Peyer's patch (tissue), 4 donors: ENCODE measurements at regions not wholly inside any gene's neighbourhood (a gene's known extent, or its start where the extent isn't known, plus 50 kb on each side); places are given as distances from the start of the nearest gene placed in this dataset.

Experiments used
- DNase-seq, 3 donors: peaks; one replicate each; pipeline ENCODE4 v3.0.0-alpha.2; 2017 to 2019
- H3K27ac ChIP-seq, 4 donors: fragments of 200-600 bp; sonication (generic); one replicate each; pipeline ENCODE4 v1.5.1; 2016 to 2019
- H3K27me3 ChIP-seq, 2 donors: fragments of 200-600 bp; sonication (generic); one replicate each; pipeline ENCODE4 v1.5.1; 2019
- H3K36me3 ChIP-seq, 3 donors: fragments of 200-600 bp; sonication (generic); one replicate each; pipeline ENCODE4 v1.5.1; 2016 to 2019
- H3K4me1 ChIP-seq, 4 donors: fragments of 200-600 bp; sonication (generic); one replicate each; pipeline ENCODE4 v1.5.1; 2016 to 2019
- H3K4me3 ChIP-seq, 4 donors: fragments of 200-600 bp; sonication (generic); 1 replicate in 3 of 4; 2 replicates in 1 of 4; pipeline ENCODE4 v1.5.1; 2016 to 2019; ENCODE audit warnings: mild to moderate bottlenecking in 1 of 4
- H3K9me3 ChIP-seq, 4 donors: fragments of 200-600 bp; sonication (generic); one replicate each; pipeline ENCODE4 v1.5.1; 2016 to 2019; ENCODE audit warnings: mild to moderate bottlenecking in 1 of 4
- CTCF ChIP-seq, 6 experiments: fragments of 450-650 bp in 4 of 6; fragments of 200-600 bp in 2 of 6; sonication (generic) in 1 of 6; IDR thresholded peaks; one replicate each; pipeline ENCODE4 v1.5.1; 2017 to 2019; ENCODE audit warnings: antibody characterized with exemption in 6 of 6, mild to moderate bottlenecking in 3 of 6, moderate library complexity in 1 of 6
- POLR2A ChIP-seq, 2 donors: fragments of 450-650 bp; IDR thresholded peaks; one replicate each; pipeline ENCODE4 v1.5.1; 2017; ENCODE audit warnings: antibody characterized with exemption in 2 of 2, mild to moderate bottlenecking in 2 of 2, moderate library complexity in 2 of 2

- DNase-seq = no peak
- H3K36me3 ChIP-seq = no peaks in the 10 kb centered on the region
- no peak overlapping the region for H3K4me3 ChIP-seq
- H3K27me3 ChIP-seq = no peaks in the 10 kb centered on the region
- no peak overlapping the region for H3K27ac ChIP-seq
- H3K4me1 ChIP-seq = peaks cover 0 to 9% (median 0%) of the 10 kb centered on the region in 4 donors
- no peaks in the 10 kb centered on the region for H3K9me3 ChIP-seq
- TF ChIP-seq POLR2A (IDR thresholded peaks at IDR 0.05) (no peak), CTCF (IDR thresholded peaks at IDR 0.05) (no peak)
These were observed 66.9 kb upstream of the DOCK9 start for GRCh38 chr13:99044764-99045163.

- no peaks in the 10 kb centered on the region for H3K27me3 ChIP-seq
- no peak for DNase-seq
- no peak overlapping the region for H3K27ac ChIP-seq
- H3K9me3 ChIP-seq = no peaks in the 10 kb centered on the region
- no peak overlapping the region for H3K4me3 ChIP-seq
- no peaks in the 10 kb centered on the region for H3K36me3 ChIP-seq
- peaks cover 0 to 9% (median 0%) of the 10 kb centered on the region in 4 donors for H3K4me1 ChIP-seq
- TF ChIP-seq CTCF (IDR thresholded peaks at IDR 0.05) (no peak), POLR2A (IDR thresholded peaks at IDR 0.05) (no peak)
These were observed 67.5 kb upstream of the DOCK9 start for GRCh38 chr13:99045396-99045795.

GRCh38 chr13:99046851-99047250, 69.0 kb upstream of the DOCK9 start:
- Histone ChIP-seq H3K4me1 (peaks cover 0 to 14% (median 4%) of the 10 kb centered on the region in 4 donors), H3K9me3 (no peaks in the 10 kb centered on the region), H3K27me3 (no peaks in the 10 kb centered on the region), H3K27ac (peak overlapping the region; percentile 18 to 69 (median 52)), H3K36me3 (no peaks in the 10 kb centered on the region), H3K4me3 (no peak overlapping the region)
- no peak for DNase-seq
- no peak for TF ChIP-seq POLR2A (IDR thresholded peaks at IDR 0.05)
- no peak for TF ChIP-seq CTCF (IDR thresholded peaks at IDR 0.05)

- H3K36me3 ChIP-seq = no peaks in the 10 kb centered on the region
- peaks cover 0 to 24% (median 7%) of the 10 kb centered on the region in 4 donors for H3K4me1 ChIP-seq
- H3K27ac ChIP-seq = peak overlapping the region in 1 of 4 donors; percentile 56
- no peak for DNase-seq
- no peak overlapping the region for H3K4me3 ChIP-seq
- TF ChIP-seq CTCF (IDR thresholded peaks at IDR 0.05) (no peak), POLR2A (IDR thresholded peaks at IDR 0.05) (no peak)
- H3K27me3 ChIP-seq = no peaks in the 10 kb centered on the region
- H3K9me3 ChIP-seq = no peaks in the 10 kb centered on the region
These were observed 73.2 kb upstream of the DOCK9 start for GRCh38 chr13:99050983-99051488.

- TF ChIP-seq CTCF (IDR thresholded peaks at IDR 0.05) (no peak), POLR2A (IDR thresholded peaks at IDR 0.05) (no peak)
- Histone ChIP-seq H3K4me3 (no peak overlapping the region), H3K9me3 (no peaks in the 10 kb centered on the region), H3K36me3 (no peaks in the 10 kb centered on the region), H3K27me3 (no peaks in the 10 kb centered on the region), H3K4me1 (peaks cover 0 to 33% (median 4%) of the 10 kb centered on the region in 4 donors), H3K27ac (peak overlapping the region in 1 of 4 donors; percentile 1)
- no peak for DNase-seq
These were observed 74.0 kb upstream of the DOCK9 start for GRCh38 chr13:99051768-99052455.
